Peyer's patch (tissue), 4 donors: ENCODE measurements at regions not wholly inside any gene's neighbourhood (a gene's known extent, or its start where the extent isn't known, plus 50 kb on each side); places are given as distances from the start of the nearest gene placed in this dataset.

ENCODE experiments used
- DNase-seq, 3 donors: peaks; one replicate each; pipeline ENCODE4 v3.0.0-alpha.2; 2017 to 2019
- H3K27ac ChIP-seq, 4 donors: fragments of 200-600 bp; sonication (generic); one replicate each; pipeline ENCODE4 v1.5.1; 2016 to 2019
- H3K27me3 ChIP-seq, 2 donors: fragments of 200-600 bp; sonication (generic); one replicate each; pipeline ENCODE4 v1.5.1; 2019
- H3K36me3 ChIP-seq, 3 donors: fragments of 200-600 bp; sonication (generic); one replicate each; pipeline ENCODE4 v1.5.1; 2016 to 2019
- H3K4me1 ChIP-seq, 4 donors: fragments of 200-600 bp; sonication (generic); one replicate each; pipeline ENCODE4 v1.5.1; 2016 to 2019
- H3K4me3 ChIP-seq, 4 donors: fragments of 200-600 bp; sonication (generic); 1 replicate in 3 of 4; 2 replicates in 1 of 4; pipeline ENCODE4 v1.5.1; 2016 to 2019; ENCODE audit warnings: mild to moderate bottlenecking in 1 of 4
- H3K9me3 ChIP-seq, 4 donors: fragments of 200-600 bp; sonication (generic); one replicate each; pipeline ENCODE4 v1.5.1; 2016 to 2019; ENCODE audit warnings: mild to moderate bottlenecking in 1 of 4
- POLR2A ChIP-seq, 2 donors: fragments of 450-650 bp; IDR thresholded peaks; one replicate each; pipeline ENCODE4 v1.5.1; 2017; ENCODE audit warnings: antibody characterized with exemption in 2 of 2, mild to moderate bottlenecking in 2 of 2, moderate library complexity in 2 of 2
- TF ChIP-seq, protein P1 (sequence below), 6 experiments: fragments of 450-650 bp in 4 of 6; fragments of 200-600 bp in 2 of 6; sonication (generic) in 1 of 6; IDR thresholded peaks; one replicate each; pipeline ENCODE4 v1.5.1; 2017 to 2019; ENCODE audit warnings: antibody characterized with exemption in 6 of 6, mild to moderate bottlenecking in 3 of 6, moderate library complexity in 1 of 6

DNA sequence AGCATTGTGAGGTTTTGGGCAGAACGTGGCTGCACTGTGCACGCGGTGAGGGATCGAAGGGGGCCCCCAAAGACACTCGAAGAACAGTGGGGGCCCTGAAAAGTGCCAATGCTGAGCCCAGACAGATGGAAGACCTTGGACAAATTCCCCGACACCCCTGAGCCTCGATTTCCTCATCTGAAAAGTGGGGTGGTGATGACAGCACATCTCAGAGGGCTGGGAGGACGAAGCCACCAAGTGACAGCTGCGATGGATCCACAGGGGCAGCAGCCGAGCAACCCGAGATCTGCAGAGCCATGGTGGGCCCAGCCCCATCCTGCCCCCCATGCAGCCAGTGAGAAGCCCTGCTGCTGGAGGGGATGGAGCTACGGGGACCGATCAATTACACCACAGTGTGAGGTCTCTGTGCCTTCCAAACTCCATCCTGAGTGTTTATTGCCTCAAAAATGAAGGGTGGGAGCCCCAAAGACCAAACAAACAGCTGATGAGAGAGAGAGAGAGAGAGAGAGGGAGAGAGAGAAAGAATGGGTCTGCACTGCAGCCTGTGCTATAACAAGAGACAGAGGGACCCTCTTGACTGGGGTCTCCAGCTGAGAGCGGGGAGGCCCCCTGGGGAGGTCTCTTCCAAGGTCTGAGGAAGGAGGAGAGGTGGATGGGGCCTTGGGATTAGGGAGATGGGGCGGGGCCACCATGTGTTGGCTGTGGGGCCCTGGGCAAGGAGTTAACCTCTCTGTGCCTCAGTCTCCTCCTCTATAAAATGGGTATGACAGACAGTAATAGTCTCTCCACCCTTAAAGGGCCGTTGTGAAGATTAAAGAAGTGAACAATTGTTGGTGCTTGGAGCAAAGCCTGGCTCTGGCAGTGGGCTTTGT, 134.4 kb upstream of the IER5L start:
- DNase-seq = peak in 1 of 3 donors; percentile 32

DNA sequence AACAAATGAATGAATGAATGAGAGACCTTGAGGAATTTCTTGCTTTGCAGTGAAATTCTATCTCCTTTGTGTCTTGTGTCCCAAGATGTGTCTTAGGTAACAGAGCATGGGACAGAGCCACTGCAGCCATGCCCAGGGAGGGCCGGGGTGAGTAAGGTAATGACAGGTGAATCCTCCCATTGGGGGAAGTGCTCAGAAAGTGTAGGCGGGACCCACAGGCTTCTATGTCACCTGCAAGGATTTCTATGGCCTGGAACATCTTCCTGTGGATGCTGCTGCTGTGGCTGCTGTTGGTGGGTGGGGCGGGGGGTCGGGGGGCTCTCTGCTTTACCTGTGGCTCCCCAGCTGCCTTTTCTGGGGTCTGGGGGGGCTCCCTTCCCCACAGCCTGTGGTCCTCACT, 133.6 kb upstream of the IER5L start:
- Histone ChIP-seq H3K9me3 (peaks cover 0 to 2% (median 0%) of the 10 kb centered on the region in 4 donors), H3K4me3 (no peak overlapping the region), H3K36me3 (no peaks in the 10 kb centered on the region), H3K27me3 (no peaks in the 10 kb centered on the region), H3K27ac (no peak overlapping the region), H3K4me1 (no peaks in the 10 kb centered on the region)
- peak in 1 of 3 donors; percentile 19 for DNase-seq
- TF ChIP-seq, protein P1, sequence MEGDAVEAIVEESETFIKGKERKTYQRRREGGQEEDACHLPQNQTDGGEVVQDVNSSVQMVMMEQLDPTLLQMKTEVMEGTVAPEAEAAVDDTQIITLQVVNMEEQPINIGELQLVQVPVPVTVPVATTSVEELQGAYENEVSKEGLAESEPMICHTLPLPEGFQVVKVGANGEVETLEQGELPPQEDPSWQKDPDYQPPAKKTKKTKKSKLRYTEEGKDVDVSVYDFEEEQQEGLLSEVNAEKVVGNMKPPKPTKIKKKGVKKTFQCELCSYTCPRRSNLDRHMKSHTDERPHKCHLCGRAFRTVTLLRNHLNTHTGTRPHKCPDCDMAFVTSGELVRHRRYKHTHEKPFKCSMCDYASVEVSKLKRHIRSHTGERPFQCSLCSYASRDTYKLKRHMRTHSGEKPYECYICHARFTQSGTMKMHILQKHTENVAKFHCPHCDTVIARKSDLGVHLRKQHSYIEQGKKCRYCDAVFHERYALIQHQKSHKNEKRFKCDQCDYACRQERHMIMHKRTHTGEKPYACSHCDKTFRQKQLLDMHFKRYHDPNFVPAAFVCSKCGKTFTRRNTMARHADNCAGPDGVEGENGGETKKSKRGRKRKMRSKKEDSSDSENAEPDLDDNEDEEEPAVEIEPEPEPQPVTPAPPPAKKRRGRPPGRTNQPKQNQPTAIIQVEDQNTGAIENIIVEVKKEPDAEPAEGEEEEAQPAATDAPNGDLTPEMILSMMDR (IDR thresholded peaks at IDR 0.05) = no peak
- no peak for TF ChIP-seq POLR2A (IDR thresholded peaks at IDR 0.05)

More for the DNA sequence above, 134.4 kb upstream of the IER5L start:
- Histone ChIP-seq H3K4me1 (peaks cover 0 to under 1% (median 0%) of the 10 kb centered on the region in 4 donors), H3K36me3 (no peaks in the 10 kb centered on the region), H3K27me3 (no peaks in the 10 kb centered on the region), H3K9me3 (peaks cover 0 to 2% (median 0%) of the 10 kb centered on the region in 4 donors), H3K4me3 (no peak overlapping the region), H3K27ac (no peak overlapping the region)
- TF ChIP-seq, protein P1 (IDR thresholded peaks at IDR 0.05) = no peak
- no peak for TF ChIP-seq POLR2A (IDR thresholded peaks at IDR 0.05)

DNA sequence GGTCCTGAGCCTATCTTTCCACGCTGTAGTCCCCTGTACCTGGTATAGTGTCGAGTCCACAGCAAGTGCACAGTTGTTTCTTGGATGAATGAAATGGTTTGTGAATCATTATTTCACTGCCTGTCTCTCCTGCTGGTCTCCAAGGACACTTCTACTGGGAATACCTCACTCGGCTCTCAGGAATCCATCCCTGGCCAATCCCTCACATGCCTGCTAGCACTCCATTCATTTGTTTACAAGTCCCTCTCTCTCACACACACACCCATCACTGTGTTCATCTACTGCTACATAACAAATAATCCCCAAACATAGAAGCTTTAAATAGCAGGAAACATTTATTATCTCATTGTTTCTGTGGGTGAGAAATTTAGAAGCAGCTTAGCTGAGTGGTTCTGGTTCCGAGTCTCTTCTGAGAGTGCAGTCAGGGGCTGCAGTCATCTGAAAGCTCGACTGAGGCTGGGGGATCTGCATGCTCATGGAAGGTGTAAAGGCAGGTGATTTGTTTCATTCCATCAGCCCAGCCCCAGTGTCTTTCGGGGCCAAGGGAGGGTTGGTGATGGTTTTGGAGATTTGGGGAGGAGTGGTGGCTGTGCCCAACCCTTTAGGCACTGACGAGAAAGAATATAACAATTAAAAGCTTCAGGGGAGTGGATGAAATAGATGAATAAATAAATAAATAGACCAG, 132.7 kb upstream of the IER5L start:
- Histone ChIP-seq H3K9me3 (peaks cover 0 to 2% (median 0%) of the 10 kb centered on the region in 4 donors), H3K27me3 (no peaks in the 10 kb centered on the region), H3K4me3 (no peak overlapping the region), H3K4me1 (no peaks in the 10 kb centered on the region), H3K27ac (no peak overlapping the region), H3K36me3 (no peaks in the 10 kb centered on the region)
- TF ChIP-seq POLR2A (IDR thresholded peaks at IDR 0.05) = no peak
- TF ChIP-seq, protein P1 (IDR thresholded peaks at IDR 0.05) = no peak
- peak in 1 of 3 donors; percentile 22 for DNase-seq

DNA sequence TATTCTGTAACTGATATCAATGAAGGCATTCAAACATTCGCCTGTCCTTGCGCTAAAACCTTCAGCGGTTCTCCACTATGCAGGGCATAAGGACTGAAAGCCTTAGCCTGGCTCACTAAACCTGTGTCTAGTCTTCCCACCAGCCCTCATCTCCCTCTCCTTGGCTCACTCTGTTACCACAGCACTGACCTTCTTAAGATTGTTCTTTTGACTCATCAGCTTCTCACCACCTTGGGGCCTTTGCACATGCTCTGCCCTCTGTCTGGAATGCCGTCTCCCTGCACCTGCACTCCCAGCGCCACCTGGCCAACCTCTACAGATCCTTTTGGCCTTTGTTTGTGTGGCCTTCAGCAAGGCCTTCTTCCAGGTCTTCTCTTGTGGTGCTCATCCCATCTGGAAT, 131.8 kb upstream of the IER5L start:
- TF ChIP-seq POLR2A (IDR thresholded peaks at IDR 0.05) = no peak
- TF ChIP-seq, protein P1 (IDR thresholded peaks at IDR 0.05) = no peak

DNA sequence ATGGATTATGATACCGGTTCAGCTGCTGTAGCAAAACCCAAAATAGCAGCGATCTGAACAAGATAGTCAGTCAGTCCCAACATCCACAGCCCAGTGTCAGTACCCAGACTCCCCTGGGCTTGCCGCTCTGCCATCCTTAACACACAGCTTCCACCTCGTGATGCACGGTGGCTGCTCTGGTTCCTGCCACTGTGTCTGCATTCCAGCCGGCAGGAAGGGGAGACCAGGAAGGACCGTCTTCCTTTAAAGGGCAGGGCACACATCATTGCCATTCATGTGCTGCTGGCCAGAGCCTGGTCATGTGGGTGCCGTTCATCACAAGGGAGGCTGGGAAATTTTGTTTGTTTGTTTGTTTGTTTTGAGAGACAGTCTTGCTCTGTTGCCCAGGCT, 131.0 kb upstream of the IER5L start:
- peak in 2 of 3 donors; percentile 15 to 23 for DNase-seq
- Histone ChIP-seq H3K4me1 (no peaks in the 10 kb centered on the region), H3K4me3 (no peak overlapping the region), H3K27me3 (no peaks in the 10 kb centered on the region), H3K36me3 (no peaks in the 10 kb centered on the region), H3K27ac (no peak overlapping the region), H3K9me3 (peaks cover 0 to 2% (median 0%) of the 10 kb centered on the region in 4 donors)
- TF ChIP-seq, protein P1 (IDR thresholded peaks at IDR 0.05) = no peak
- TF ChIP-seq POLR2A (IDR thresholded peaks at IDR 0.05) = no peak

More for the DNA sequence above, 131.8 kb upstream of the IER5L start:
- Histone ChIP-seq H3K4me1 (no peaks in the 10 kb centered on the region), H3K9me3 (peaks cover 0 to 2% (median 0%) of the 10 kb centered on the region in 4 donors), H3K36me3 (no peaks in the 10 kb centered on the region), H3K4me3 (no peak overlapping the region), H3K27ac (no peak overlapping the region), H3K27me3 (no peaks in the 10 kb centered on the region)
- DNase-seq = peak in 1 of 3 donors; percentile 26
